DMS 273 (cell line): ENCODE measurements at regions not wholly inside any gene's neighbourhood (a gene's known extent, or its start where the extent isn't known, plus 50 kb on each side); places are given as distances from the start of the nearest gene placed in this dataset.

Experiments used
- DNase-seq: peaks from one replicate; lab custom pipeline; 2025; ENCODE audit not compliant: unreplicated experiment; lab: John Stamatoyannopoulos, UW

GRCh38 chr3:10583798-10584708, 78.7 kb upstream of the ATP2B2 start:
- DNase-seq: no peak

GRCh38 chr3:10585945-10586344, 80.6 kb upstream of the ATP2B2 start:
- no peak for DNase-seq

- DNase-seq: peak; percentile 69
Measured at GRCh38 chr3:10594915-10595314, 89.5 kb upstream of the ATP2B2 start.

- DNase-seq: no peak
Measured at GRCh38 chr3:10596746-10597448, 91.5 kb upstream of the ATP2B2 start.

GRCh38 chr3:10597733-10598132, 92.3 kb upstream of the ATP2B2 start:
- DNase-seq: no peak

GRCh38 chr3:10599017-10599416, 93.6 kb upstream of the ATP2B2 start:
- no peak for DNase-seq

- DNase-seq: peak; percentile 6
Measured at GRCh38 chr3:10599444-10599843, 94.1 kb upstream of the ATP2B2 start.

- peak; percentile 16 for DNase-seq
Measured at GRCh38 chr3:10600296-10600714, 94.9 kb upstream of the ATP2B2 start.

GRCh38 chr3:10600726-10601125, 95.3 kb upstream of the ATP2B2 start:
- DNase-seq: no peak

- no peak for DNase-seq
Measured at GRCh38 chr3:10601151-10601856, 95.9 kb upstream of the ATP2B2 start.

GRCh38 chr3:10601857-10602230, 96.5 kb upstream of the ATP2B2 start:
- no peak for DNase-seq

- no peak for DNase-seq
Measured at GRCh38 chr3:10602271-10602670, 96.9 kb upstream of the ATP2B2 start.

- peak; percentile 26 for DNase-seq
Measured at GRCh38 chr3:10602769-10603768, 97.7 kb upstream of the ATP2B2 start.

GRCh38 chr3:10609134-10609533, 103.7 kb upstream of the ATP2B2 start:
- DNase-seq: no peak

- DNase-seq: peak; percentile 90
Measured at GRCh38 chr3:10614168-10614567, 108.8 kb upstream of the ATP2B2 start.

- DNase-seq: no peak
Measured at GRCh38 chr3:10615715-10616114, 110.3 kb upstream of the ATP2B2 start.

GRCh38 chr3:10616321-10616720, 110.9 kb upstream of the ATP2B2 start:
- DNase-seq: no peak

GRCh38 chr3:10619989-10620832, 114.8 kb upstream of the ATP2B2 start:
- DNase-seq: peak; percentile 40

GRCh38 chr3:10620833-10621082, 115.4 kb upstream of the ATP2B2 start:
- no peak for DNase-seq
